OCI-LY3 (cell line): ENCODE measurements at regions not wholly inside any gene's neighbourhood (a gene's known extent, or its start where the extent isn't known, plus 50 kb on each side); places are given as distances from the start of the nearest gene placed in this dataset.

Experiments used
- EZH2phosphoT487 ChIP-seq: fragments of 200-600 bp; shearing (Covaris generic); IDR thresholded peaks from 2 replicates; pipeline ENCODE4 v1.6.1; 2018; ENCODE audit warnings: antibody characterized with exemption, mixed run types, low read depth
- TF ChIP-seq, protein P1 (sequence below): fragments of 200-600, 300-600 bp; sonication (generic); IDR thresholded peaks from 2 replicates; pipeline ENCODE4 v1.5.1; 2014; ENCODE audit warnings: antibody characterized with exemption, low read length, low read depth

- TF ChIP-seq, protein P1, sequence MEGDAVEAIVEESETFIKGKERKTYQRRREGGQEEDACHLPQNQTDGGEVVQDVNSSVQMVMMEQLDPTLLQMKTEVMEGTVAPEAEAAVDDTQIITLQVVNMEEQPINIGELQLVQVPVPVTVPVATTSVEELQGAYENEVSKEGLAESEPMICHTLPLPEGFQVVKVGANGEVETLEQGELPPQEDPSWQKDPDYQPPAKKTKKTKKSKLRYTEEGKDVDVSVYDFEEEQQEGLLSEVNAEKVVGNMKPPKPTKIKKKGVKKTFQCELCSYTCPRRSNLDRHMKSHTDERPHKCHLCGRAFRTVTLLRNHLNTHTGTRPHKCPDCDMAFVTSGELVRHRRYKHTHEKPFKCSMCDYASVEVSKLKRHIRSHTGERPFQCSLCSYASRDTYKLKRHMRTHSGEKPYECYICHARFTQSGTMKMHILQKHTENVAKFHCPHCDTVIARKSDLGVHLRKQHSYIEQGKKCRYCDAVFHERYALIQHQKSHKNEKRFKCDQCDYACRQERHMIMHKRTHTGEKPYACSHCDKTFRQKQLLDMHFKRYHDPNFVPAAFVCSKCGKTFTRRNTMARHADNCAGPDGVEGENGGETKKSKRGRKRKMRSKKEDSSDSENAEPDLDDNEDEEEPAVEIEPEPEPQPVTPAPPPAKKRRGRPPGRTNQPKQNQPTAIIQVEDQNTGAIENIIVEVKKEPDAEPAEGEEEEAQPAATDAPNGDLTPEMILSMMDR: no peak
- no peak for TF ChIP-seq EZH2phosphoT487
Observed at GRCh38 chr14:83887866-83888265, 1642.1 kb upstream of the FLRT2 start.
